ENCODE measurements at regions not wholly inside any gene's neighbourhood (a gene's known extent, or its start where the extent isn't known, plus 50 kb on each side); places are given as distances from the start of the nearest gene placed in this dataset.

- Histone ChIP-seq H3K36me3 (ENCODE audit: control insufficient read depth in 1 of 2, insufficient read depth in 2 of 2, low read length in 2 of 2) (no peaks in the 10 kb centered on the region), H3K9me2 (ENCODE audit: insufficient read depth) (no peaks in the 10 kb centered on the region), H3K9me3 (ENCODE audit: control insufficient read depth in 1 of 2, insufficient read depth in 1 of 2, low read depth in 1 of 2, low read length in 2 of 2) (no peaks in the 10 kb centered on the region), H4K20me1 (ENCODE audit: insufficient read depth) (no peaks in the 10 kb centered on the region), H3K27ac (ENCODE audit: low read depth, low read length) (no peak overlapping the region), H3K27me3 (ENCODE audit: insufficient read depth, low read length) (no peaks in the 10 kb centered on the region), H2AFZ (ENCODE audit: low read depth, low read length, poor library complexity, severe bottlenecking) (no peak overlapping the region), H3K4me1 (ENCODE audit: control insufficient read depth in 1 of 2, insufficient read depth in 2 of 2, low read length in 2 of 2) (peaks cover 0 to 12% of the 10 kb centered on the region in 2 experiments; a peak in 2 of 4 replicates), H3K4me2 (ENCODE audit: low read length) (no peak overlapping the region), H3K9ac (ENCODE audit: low read length) (no peak overlapping the region), H3K79me2 (ENCODE audit: insufficient read depth, low read length) (no peaks in the 10 kb centered on the region), H3K4me3 (replicated peaks in 1 of 2; ENCODE audit: low read depth in 1 of 2, low read length in 2 of 2) (no peak overlapping the region)
- CTCF ChIA-PET: interaction anchor here (1.2 kb wide), 1 partner anchor 337 kb away, joined by 3 read pairs; no protein-coding TSS in a partner anchor
- BruUV-seq (replicated peaks): no TSS peak
- POLR2A ChIA-PET: no interaction called here
- intact Hi-C loops (cut with micrococcal nuclease): loop anchor here (5.0 kb wide), 2 partner anchors 234 to 639 kb away; no protein-coding TSS in a partner anchor
- DNase-seq (ENCODE audit: low read depth, low spot score): no peak
- RAD21 ChIA-PET (ENCODE audit: low non-redundant PET in 1 of 2, low total read pairs in 2 of 2, uncharacterized antibody in 2 of 2, unreplicated experiment in 2 of 2): no interaction called here
- TF ChIP-seq POLR2AphosphoS5 (IDR thresholded peaks at IDR 0.05; ENCODE audit: low read depth, low read length) (no peak), FOSL1 (IDR thresholded peaks at IDR 0.05; ENCODE audit: low read depth) (no peak), EGR1 (IDR thresholded peaks at IDR 0.05; ENCODE audit: low read depth) (no peak), CEBPB (IDR thresholded peaks at IDR 0.05; ENCODE audit: low read depth) (no peak), ZNF274 (IDR thresholded peaks at IDR 0.05; ENCODE audit: low read depth, low read length) (no peak), ATF3 (IDR thresholded peaks at IDR 0.05) (no peak), POLR2A (IDR thresholded peaks at IDR 0.05; ENCODE audit: borderline replicate concordance, extremely low read depth, insufficient read depth, insufficient read length) (no peak), CBX3 (IDR thresholded peaks at IDR 0.05; ENCODE audit: low read depth) (no peak), TCF7L2 (IDR thresholded peaks at IDR 0.05; ENCODE audit: borderline replicate concordance, extremely low read depth, insufficient read depth, insufficient read length) (no peak), EZH2phosphoT487 (IDR thresholded peaks at IDR 0.05; ENCODE audit: borderline replicate concordance) (no peak), JUND (IDR thresholded peaks at IDR 0.05) (no peak), CTCF (IDR thresholded peaks at IDR 0.05 in 2 of 3, conservative IDR thresholded peaks at IDR 0.05 in 1 of 3; ENCODE audit: borderline replicate concordance in 1 of 3, insufficient read depth in 1 of 3, low read depth in 2 of 3, low read length in 2 of 3) (no peak)
- ATAC-seq: no peak
Observed at GRCh38 chr3:9301091-9301490, 51.6 kb upstream of the SRGAP3 start.
